ENCODE measurements at regions not wholly inside any gene's neighbourhood (a gene's known extent, or its start where the extent isn't known, plus 50 kb on each side); places are given as distances from the start of the nearest gene placed in this dataset.

GRCh38 chr7:68213838-68214237, 1217.2 kb downstream of the TYW1 start:
- Histone ChIP-seq H3K9me3 (peaks cover 0 to 10% of the 10 kb centered on the region in 2 donors), H3K4me1 (no peaks in the 10 kb centered on the region), H3K27me3 (no peaks in the 10 kb centered on the region), H3K27ac (no peak overlapping the region), H3K36me3 (no peaks in the 10 kb centered on the region), H3K4me3 (no peak overlapping the region)
- no peak for DNase-seq
- intact Hi-C loops (cut with DNase I): no loop called here
- no peak for TF ChIP-seq CTCF (IDR thresholded peaks at IDR 0.05)
- no peak for ATAC-seq

GRCh38 chr7:68216051-68216450, 1219.4 kb downstream of the TYW1 start:
- ATAC-seq (no peak), DNase-seq (peak in 1 of 4 donors; percentile 35)
- Histone ChIP-seq H3K9me3 (peaks cover 0 to 18% of the 10 kb centered on the region in 2 donors), H3K4me3 (no peak overlapping the region), H3K27me3 (no peaks in the 10 kb centered on the region), H3K4me1 (no peaks in the 10 kb centered on the region), H3K27ac (no peak overlapping the region), H3K36me3 (no peaks in the 10 kb centered on the region)
- intact Hi-C loops (cut with DNase I): no loop called here
- no peak for TF ChIP-seq CTCF (IDR thresholded peaks at IDR 0.05)

DNA sequence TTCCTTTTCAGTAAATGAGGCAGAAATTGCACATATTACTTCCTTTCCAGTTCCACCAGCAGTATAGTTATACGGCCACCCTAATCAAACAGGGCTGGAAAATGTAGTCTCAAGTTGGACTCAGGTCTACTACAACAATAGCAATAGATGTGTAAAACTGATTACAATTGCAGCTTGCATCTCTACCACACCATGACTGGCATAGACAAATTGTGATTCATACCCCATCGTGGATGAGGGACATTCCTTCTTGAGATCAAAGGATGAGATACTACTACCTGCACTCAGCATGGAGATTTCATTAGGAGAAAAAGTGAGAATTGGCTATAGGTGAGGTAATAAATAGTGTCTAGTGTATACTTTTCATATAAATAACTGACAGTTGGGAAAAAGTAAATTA, 1220.8 kb downstream of the TYW1 start:
- no peak overlapping the region for H3K27ac ChIP-seq
- H3K9me3 ChIP-seq: peaks cover 0 to 20% of the 10 kb centered on the region in 2 donors
- intact Hi-C loops (cut with DNase I): no loop called here
- H3K4me1 ChIP-seq: no peaks in the 10 kb centered on the region
- no peaks in the 10 kb centered on the region for H3K27me3 ChIP-seq
- no peak for TF ChIP-seq CTCF (IDR thresholded peaks at IDR 0.05)
- DNase-seq (no peak), ATAC-seq (no peak)
- no peak overlapping the region for H3K4me3 ChIP-seq
- no peaks in the 10 kb centered on the region for H3K36me3 ChIP-seq

- Histone ChIP-seq H3K27ac (no peak overlapping the region), H3K27me3 (no peaks in the 10 kb centered on the region), H3K4me3 (no peak overlapping the region), H3K4me1 (no peaks in the 10 kb centered on the region), H3K9me3 (peaks cover 0 to 20% of the 10 kb centered on the region in 2 donors), H3K36me3 (no peaks in the 10 kb centered on the region)
- intact Hi-C loops (cut with DNase I): no loop called here
- DNase-seq: no peak
- no peak for TF ChIP-seq CTCF (IDR thresholded peaks at IDR 0.05)
- no peak for ATAC-seq
Observed at GRCh38 chr7:68218461-68218860, 1221.8 kb downstream of the TYW1 start.

- no peaks in the 10 kb centered on the region for H3K4me1 ChIP-seq
- ATAC-seq (no peak), DNase-seq (no peak)
- no peak for TF ChIP-seq CTCF (IDR thresholded peaks at IDR 0.05)
- H3K4me3 ChIP-seq: no peak overlapping the region
- H3K36me3 ChIP-seq: no peaks in the 10 kb centered on the region
- H3K9me3 ChIP-seq: peaks cover 0 to 13% of the 10 kb centered on the region in 2 donors
- intact Hi-C loops (cut with DNase I): no loop called here
- H3K27ac ChIP-seq: no peak overlapping the region
- H3K27me3 ChIP-seq: no peaks in the 10 kb centered on the region
Observed at GRCh38 chr7:68222311-68222710, 1225.7 kb downstream of the TYW1 start.
